ENCODE measurements at regions not wholly inside any gene's neighbourhood (a gene's known extent, or its start where the extent isn't known, plus 50 kb on each side); places are given as distances from the start of the nearest gene placed in this dataset.

DNA sequence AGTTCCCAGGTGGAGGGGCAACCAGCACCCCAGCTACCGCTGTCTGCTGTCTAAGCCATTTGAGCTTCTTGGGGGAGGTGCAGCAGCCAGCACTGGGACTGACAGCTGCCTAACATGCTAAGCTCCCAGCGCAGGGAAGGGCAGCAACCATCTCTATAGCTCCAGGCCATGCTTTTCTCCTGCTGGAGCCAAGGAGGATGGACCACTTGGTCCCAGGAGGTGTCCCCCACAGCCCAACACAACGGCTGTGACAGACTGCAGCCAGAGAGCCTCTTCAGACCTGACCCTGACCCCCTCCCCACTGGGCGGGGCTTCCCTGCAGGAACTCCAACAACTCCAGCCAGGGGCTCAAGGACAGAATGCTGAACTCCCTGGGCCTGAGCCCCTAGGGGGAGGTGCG is 370.6 kb upstream of the REG3G start:
- Histone ChIP-seq H3K14ac (replicated peaks; ENCODE audit: low read depth, low read length) (no peak overlapping the region), H3K4me3 (ENCODE audit: insufficient read depth, low read depth, low read length) (no peak overlapping the region), H2BK5ac (ENCODE audit: low read depth, low read length, poor library complexity, severe bottlenecking) (no peak overlapping the region), H2AFZ (replicated peaks; ENCODE audit: low read length, poor library complexity) (no peak overlapping the region), H4K20me1 (ENCODE audit: insufficient read depth, low read length) (no peaks in the 10 kb centered on the region), H4K5ac (ENCODE audit: low read depth, low read length) (no peak overlapping the region), H3K4me1 (ENCODE audit: control insufficient read depth, insufficient read depth, low read length) (no peaks in the 10 kb centered on the region), H2AK5ac (ENCODE audit: low read depth, low read length) (no peak overlapping the region), H3K27ac (ENCODE audit: insufficient read depth, low read length) (no peak overlapping the region), H3K9me3 (ENCODE audit: control insufficient read depth, insufficient read depth, low read length) (peaks cover 9% of the 10 kb centered on the region), H3K9ac (ENCODE audit: low read depth, low read length) (no peak overlapping the region), H2BK15ac (ENCODE audit: low read depth, low read length) (no peak overlapping the region), H4K8ac (ENCODE audit: low read depth in 2 of 2, low read length in 2 of 2) (no peak overlapping the region), H3K4me2 (ENCODE audit: low read depth, low read length) (no peak overlapping the region), H2AK9ac (replicated peaks; ENCODE audit: low read depth, low read length, poor library complexity) (no peak overlapping the region), H3K4ac (ENCODE audit: low read depth, low read length) (no peak overlapping the region), H3K27me3 (ENCODE audit: control insufficient read depth, insufficient read depth, low read length) (no peaks in the 10 kb centered on the region), H3K56ac (ENCODE audit: extremely low read depth, insufficient read depth, low read length) (no peak overlapping the region), H3K36me3 (ENCODE audit: control insufficient read depth, insufficient read depth, low read length) (no peaks in the 10 kb centered on the region), H2BK20ac (ENCODE audit: low read depth, low read length) (no peak overlapping the region), H3K79me1 (ENCODE audit: low read depth in 1 of 2, low read length in 2 of 2) (no peaks in the 10 kb centered on the region), H3K18ac (ENCODE audit: low read depth, low read length) (no peak overlapping the region), H2BK120ac (ENCODE audit: low read depth, low read length) (no peak overlapping the region), H4K91ac (ENCODE audit: insufficient read depth, low read depth, low read length) (no peak overlapping the region), H3K23ac (ENCODE audit: low read depth, low read length) (no peak overlapping the region), H3K9me1 (ENCODE audit: insufficient read depth, low read length) (no peaks in the 10 kb centered on the region)
- TF ChIP-seq RAD21 (IDR thresholded peaks at IDR 0.05; ENCODE audit: low read length) (no peak), NFE2L2 (IDR thresholded peaks at IDR 0.05; ENCODE audit: low read depth, low read length) (no peak), SMC3 (IDR thresholded peaks at IDR 0.05; ENCODE audit: low read depth, low read length) (no peak), BHLHE40 (IDR thresholded peaks at IDR 0.05; ENCODE audit: low read depth, low read length) (no peak), POLR2A (IDR thresholded peaks at IDR 0.05; ENCODE audit: low read depth, low read length) (no peak), RCOR1 (IDR thresholded peaks at IDR 0.05; ENCODE audit: insufficient replicate concordance, low read length) (no peak), MXI1 (IDR thresholded peaks at IDR 0.05; ENCODE audit: borderline replicate concordance, low read depth, low read length) (no peak), CEBPB (IDR thresholded peaks at IDR 0.05; ENCODE audit: low read depth, low read length) (no peak), MAFK (IDR thresholded peaks at IDR 0.05; ENCODE audit: low read depth, low read length) (no peak), FOS (IDR thresholded peaks at IDR 0.05; ENCODE audit: low read depth, low read length) (no peak), RFX5 (IDR thresholded peaks at IDR 0.05; ENCODE audit: low read depth, low read length) (no peak), CHD1 (IDR thresholded peaks at IDR 0.05; ENCODE audit: low read depth, low read length) (no peak), MAZ (IDR thresholded peaks at IDR 0.05; ENCODE audit: borderline replicate concordance, low read depth, low read length) (no peak)
- TF ChIP-seq, protein P1, sequence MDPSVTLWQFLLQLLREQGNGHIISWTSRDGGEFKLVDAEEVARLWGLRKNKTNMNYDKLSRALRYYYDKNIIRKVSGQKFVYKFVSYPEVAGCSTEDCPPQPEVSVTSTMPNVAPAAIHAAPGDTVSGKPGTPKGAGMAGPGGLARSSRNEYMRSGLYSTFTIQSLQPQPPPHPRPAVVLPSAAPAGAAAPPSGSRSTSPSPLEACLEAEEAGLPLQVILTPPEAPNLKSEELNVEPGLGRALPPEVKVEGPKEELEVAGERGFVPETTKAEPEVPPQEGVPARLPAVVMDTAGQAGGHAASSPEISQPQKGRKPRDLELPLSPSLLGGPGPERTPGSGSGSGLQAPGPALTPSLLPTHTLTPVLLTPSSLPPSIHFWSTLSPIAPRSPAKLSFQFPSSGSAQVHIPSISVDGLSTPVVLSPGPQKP (IDR thresholded peaks at IDR 0.05; ENCODE audit: borderline replicate concordance, low read depth, low read length), result no peak
- TF ChIP-seq, protein P2, sequence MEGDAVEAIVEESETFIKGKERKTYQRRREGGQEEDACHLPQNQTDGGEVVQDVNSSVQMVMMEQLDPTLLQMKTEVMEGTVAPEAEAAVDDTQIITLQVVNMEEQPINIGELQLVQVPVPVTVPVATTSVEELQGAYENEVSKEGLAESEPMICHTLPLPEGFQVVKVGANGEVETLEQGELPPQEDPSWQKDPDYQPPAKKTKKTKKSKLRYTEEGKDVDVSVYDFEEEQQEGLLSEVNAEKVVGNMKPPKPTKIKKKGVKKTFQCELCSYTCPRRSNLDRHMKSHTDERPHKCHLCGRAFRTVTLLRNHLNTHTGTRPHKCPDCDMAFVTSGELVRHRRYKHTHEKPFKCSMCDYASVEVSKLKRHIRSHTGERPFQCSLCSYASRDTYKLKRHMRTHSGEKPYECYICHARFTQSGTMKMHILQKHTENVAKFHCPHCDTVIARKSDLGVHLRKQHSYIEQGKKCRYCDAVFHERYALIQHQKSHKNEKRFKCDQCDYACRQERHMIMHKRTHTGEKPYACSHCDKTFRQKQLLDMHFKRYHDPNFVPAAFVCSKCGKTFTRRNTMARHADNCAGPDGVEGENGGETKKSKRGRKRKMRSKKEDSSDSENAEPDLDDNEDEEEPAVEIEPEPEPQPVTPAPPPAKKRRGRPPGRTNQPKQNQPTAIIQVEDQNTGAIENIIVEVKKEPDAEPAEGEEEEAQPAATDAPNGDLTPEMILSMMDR (conservative IDR thresholded peaks at IDR 0.05; ENCODE audit: low read depth, low read length), result no peak
- TF ChIP-seq, protein P3, sequence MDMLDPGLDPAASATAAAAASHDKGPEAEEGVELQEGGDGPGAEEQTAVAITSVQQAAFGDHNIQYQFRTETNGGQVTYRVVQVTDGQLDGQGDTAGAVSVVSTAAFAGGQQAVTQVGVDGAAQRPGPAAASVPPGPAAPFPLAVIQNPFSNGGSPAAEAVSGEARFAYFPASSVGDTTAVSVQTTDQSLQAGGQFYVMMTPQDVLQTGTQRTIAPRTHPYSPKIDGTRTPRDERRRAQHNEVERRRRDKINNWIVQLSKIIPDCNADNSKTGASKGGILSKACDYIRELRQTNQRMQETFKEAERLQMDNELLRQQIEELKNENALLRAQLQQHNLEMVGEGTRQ (IDR thresholded peaks at IDR 0.05; ENCODE audit: low read depth, low read length), result no peak
- intact Hi-C loops (cut with micrococcal nuclease), result no loop called here
- ChIA-PET CTCF (interaction anchor here (0.5 kb wide), 1 partner anchor 50 kb away, joined by 5 read pairs; no protein-coding TSS in a partner anchor), POLR2A (ENCODE audit: unreplicated experiment) (no interaction called here)
- BruUV-seq (replicated peaks), result no TSS peak
- in situ Hi-C loops (cut with MboI; ENCODE audit: low sequenced_read_pairs), result no loop called here
- DNase-seq (no peak), ATAC-seq (ENCODE audit: low read depth) (no peak)
- dilution Hi-C loops (cut with HindIII; ENCODE audit: low sequenced_read_pairs, unreplicated experiment), result no loop called here
- 14% methylated on average over 1 of the region's 5 CpGs; no CpG with 5 or more reads in 1 of the 2 experiments for WGBS, 2 experiments (ENCODE audit: extremely low coverage in 2 of 2, insufficient read length in 1 of 2)

Measured in IMR-90 (cell line).